ENCODE measurements at regions not wholly inside any gene's neighbourhood (a gene's known extent, or its start where the extent isn't known, plus 50 kb on each side); places are given as distances from the start of the nearest gene placed in this dataset.
A peak's percentile ranks its signal among the peaks of the same experiment; 100 is the strongest.

- DNase-seq: no peak
Measured at GRCh38 chr11:32318071-32319055, 117.0 kb downstream of the WT1 start.

GRCh38 chr11:32323814-32324130 is 111.6 kb downstream of the WT1 start:
- DNase-seq: no peak

GRCh38 chr11:32325187-32325586 is 110.2 kb downstream of the WT1 start:
- DNase-seq: no peak

GRCh38 chr11:32325725-32326124 is 109.6 kb downstream of the WT1 start:
- no peak for DNase-seq

GRCh38 chr11:32326522-32326921 is 108.8 kb downstream of the WT1 start:
- DNase-seq: no peak

- DNase-seq: no peak
Measured at GRCh38 chr11:32328392-32328791, 106.9 kb downstream of the WT1 start.

- DNase-seq: no peak
Measured at GRCh38 chr11:32331098-32331497, 104.2 kb downstream of the WT1 start.

GRCh38 chr11:32331792-32332191 is 103.5 kb downstream of the WT1 start:
- DNase-seq: no peak

- DNase-seq: no peak
Measured at GRCh38 chr11:32332990-32333319, 102.4 kb downstream of the WT1 start.

GRCh38 chr11:32333320-32333991 is 101.9 kb downstream of the WT1 start:
- peak in 1 of 2 experiments; percentile 18 for DNase-seq

GRCh38 chr11:32334822-32335221 is 100.5 kb downstream of the WT1 start:
- DNase-seq: peak in 1 of 2 experiments; percentile 7

Measured in stimulated activated CD4-positive, alpha-beta T cell treated with anti-CD3 and anti-CD28 coated beads, Interleukin-4, amount 100 ng/mL, for 4 hours (primary cell).